Endodermal cell (in vitro differentiated cells): ENCODE measurements at regions not wholly inside any gene's neighbourhood (a gene's known extent, or its start where the extent isn't known, plus 50 kb on each side); places are given as distances from the start of the nearest gene placed in this dataset.

Source experiments
- DNase-seq: peaks from one replicate; pipeline ENCODE4 v3.0.0-alpha.2; 2017
- H3K27ac ChIP-seq: 2 replicates; pipeline ENCODE4 v1.5.1; 2013; ENCODE audit warnings: mild to moderate bottlenecking, low read depth, low read length, moderate library complexity
- H3K27me3 ChIP-seq: 2 replicates; pipeline ENCODE4 v1.6.1; 2013; ENCODE audit warnings: mild to moderate bottlenecking, low read length, moderate library complexity; ENCODE audit not compliant: insufficient read depth, control insufficient read depth, poor library complexity, severe bottlenecking
- H3K36me3 ChIP-seq: 2 replicates; pipeline ENCODE4 v1.7.0; 2013; ENCODE audit warnings: mild to moderate bottlenecking, low read length, moderate library complexity; ENCODE audit not compliant: control insufficient read depth, insufficient read depth
- H3K4me1 ChIP-seq: one replicate; pipeline ENCODE4 v1.7.0; 2013; ENCODE audit warnings: low read length; ENCODE audit not compliant: control insufficient read depth, insufficient read depth
- H3K4me3 ChIP-seq: 2 replicates; pipeline ENCODE4 v1.5.1; 2013; ENCODE audit warnings: mild to moderate bottlenecking, low read length, moderate library complexity
- H3K9ac ChIP-seq: 2 replicates; pipeline ENCODE4 v1.6.1; 2013; ENCODE audit warnings: mild to moderate bottlenecking, low read length, moderate library complexity; ENCODE audit not compliant: poor library complexity, severe bottlenecking; ENCODE audit errors: extremely low read depth
- H3K9me3 ChIP-seq: 2 replicates; pipeline ENCODE4 v1.6.1; 2013; ENCODE audit warnings: mild to moderate bottlenecking, low read length, moderate library complexity; ENCODE audit not compliant: control insufficient read depth
- H3K27ac Mint-ChIP-seq: 2 replicates; pipeline ENCODE4 v1.8.0; 2020; ENCODE audit warnings: mixed read lengths
- H3K27me3 Mint-ChIP-seq: 2 replicates; pipeline ENCODE4 v1.8.0; 2021; ENCODE audit warnings: mild to moderate bottlenecking, mixed read lengths; ENCODE audit not compliant: insufficient read depth
- H3K36me3 Mint-ChIP-seq: 2 replicates; pipeline ENCODE4 v1.8.0; 2020; ENCODE audit warnings: low read depth, mixed read lengths
- H3K4me1 Mint-ChIP-seq: 2 replicates; pipeline ENCODE4 v1.8.0; 2020; ENCODE audit warnings: mixed read lengths
- H3K4me3 Mint-ChIP-seq: 2 replicates; pipeline ENCODE4 v1.8.0; 2020; ENCODE audit warnings: mild to moderate bottlenecking, moderate library complexity, mixed read lengths
- H3K9me3 Mint-ChIP-seq: 2 replicates; pipeline ENCODE4 v1.8.0; 2020; ENCODE audit warnings: mild to moderate bottlenecking, mixed read lengths
- CTCF ChIP-seq: fragments of 200-600 bp; sonication (generic); conservative IDR thresholded peaks from 2 replicates; pipeline ENCODE4 v1.5.0; 2021; ENCODE audit warnings: antibody characterized with exemption, mild to moderate bottlenecking
- WGBS, 2 experiments: methylation state at CpG; one replicate each; pipeline versions ENCODE4 v1.1.5 to v1.1.7; 2013; ENCODE audit warnings: missing lambda C conversion rate in 2 of 2, mixed read lengths in 1 of 2; ENCODE audit not compliant: insufficient coverage in 1 of 2, insufficient read length in 1 of 2; 5-methylcytosine and 5-hydroxymethylcytosine counted together

GRCh38 chr9:108047264-108047663 lies 557.7 kb upstream of the KLF4 start:
- no peak overlapping the region for H3K4me3 ChIP-seq
- Mint-ChIP-seq H3K27ac (no peak overlapping the region), H3K4me1 (peaks cover 20% of the 10 kb centered on the region), H3K36me3 (no peaks in the 10 kb centered on the region), H3K27me3 (peaks cover 21% of the 10 kb centered on the region), H3K9me3 (peaks cover 11% of the 10 kb centered on the region), H3K4me3 (no peak overlapping the region)
- no peak overlapping the region for H3K9ac ChIP-seq
- no peaks in the 10 kb centered on the region for H3K27me3 ChIP-seq
- no peak for TF ChIP-seq CTCF
- WGBS, 2 experiments, result 94 to 96% methylated on average over 3 to 5 of the region's 5 CpGs
- peaks cover 17% of the 10 kb centered on the region for H3K9me3 ChIP-seq
- DNase-seq, result no peak
- peaks cover 7% of the 10 kb centered on the region for H3K4me1 ChIP-seq
- no peaks in the 10 kb centered on the region for H3K36me3 ChIP-seq
- H3K27ac ChIP-seq, result no peak overlapping the region

- H3K9ac ChIP-seq, result no peak overlapping the region
- TF ChIP-seq CTCF, result no peak
- WGBS, 2 experiments, result 91 to 100% methylated on average over 1 of the region's 1 CpG
- Mint-ChIP-seq H3K27ac (no peak overlapping the region), H3K27me3 (peaks cover 13% of the 10 kb centered on the region), H3K9me3 (peaks cover 11% of the 10 kb centered on the region), H3K4me3 (no peak overlapping the region), H3K4me1 (peaks cover 10% of the 10 kb centered on the region), H3K36me3 (no peaks in the 10 kb centered on the region)
- peaks cover 17% of the 10 kb centered on the region for H3K9me3 ChIP-seq
- H3K27me3 ChIP-seq, result no peaks in the 10 kb centered on the region
- no peaks in the 10 kb centered on the region for H3K4me1 ChIP-seq
- no peak overlapping the region for H3K4me3 ChIP-seq
- no peak for DNase-seq
- no peak overlapping the region for H3K27ac ChIP-seq
- H3K36me3 ChIP-seq, result no peaks in the 10 kb centered on the region
Measured at GRCh38 chr9:108045851-108046250, 556.3 kb upstream of the KLF4 start.

GRCh38 chr9:108043585-108043984 lies 554.0 kb upstream of the KLF4 start:
- peaks cover 12% of the 10 kb centered on the region for H3K27me3 Mint-ChIP-seq
- H3K4me1 ChIP-seq, result no peaks in the 10 kb centered on the region
- no peaks in the 10 kb centered on the region for H3K36me3 Mint-ChIP-seq
- H3K4me1 Mint-ChIP-seq, result no peaks in the 10 kb centered on the region
- H3K4me3 ChIP-seq, result peak overlapping the region; percentile 11
- DNase-seq, result no peak
- no CpG with 5 or more reads among the region's 1 CpG for whole genome bisulfite sequencing, 2 experiments
- H3K27ac Mint-ChIP-seq, result no peak overlapping the region
- no peak overlapping the region for H3K27ac ChIP-seq
- peaks cover 11% of the 10 kb centered on the region for H3K9me3 Mint-ChIP-seq
- peaks cover 9% of the 10 kb centered on the region for H3K27me3 ChIP-seq
- H3K4me3 Mint-ChIP-seq, result no peak overlapping the region
- no peak overlapping the region for H3K9ac ChIP-seq
- peaks cover 17% of the 10 kb centered on the region for H3K9me3 ChIP-seq
- H3K36me3 ChIP-seq, result no peaks in the 10 kb centered on the region
- no peak for TF ChIP-seq CTCF
